ENCODE measurements at regions not wholly inside any gene's neighbourhood (a gene's known extent, or its start where the extent isn't known, plus 50 kb on each side); places are given as distances from the start of the nearest gene placed in this dataset.

DNA sequence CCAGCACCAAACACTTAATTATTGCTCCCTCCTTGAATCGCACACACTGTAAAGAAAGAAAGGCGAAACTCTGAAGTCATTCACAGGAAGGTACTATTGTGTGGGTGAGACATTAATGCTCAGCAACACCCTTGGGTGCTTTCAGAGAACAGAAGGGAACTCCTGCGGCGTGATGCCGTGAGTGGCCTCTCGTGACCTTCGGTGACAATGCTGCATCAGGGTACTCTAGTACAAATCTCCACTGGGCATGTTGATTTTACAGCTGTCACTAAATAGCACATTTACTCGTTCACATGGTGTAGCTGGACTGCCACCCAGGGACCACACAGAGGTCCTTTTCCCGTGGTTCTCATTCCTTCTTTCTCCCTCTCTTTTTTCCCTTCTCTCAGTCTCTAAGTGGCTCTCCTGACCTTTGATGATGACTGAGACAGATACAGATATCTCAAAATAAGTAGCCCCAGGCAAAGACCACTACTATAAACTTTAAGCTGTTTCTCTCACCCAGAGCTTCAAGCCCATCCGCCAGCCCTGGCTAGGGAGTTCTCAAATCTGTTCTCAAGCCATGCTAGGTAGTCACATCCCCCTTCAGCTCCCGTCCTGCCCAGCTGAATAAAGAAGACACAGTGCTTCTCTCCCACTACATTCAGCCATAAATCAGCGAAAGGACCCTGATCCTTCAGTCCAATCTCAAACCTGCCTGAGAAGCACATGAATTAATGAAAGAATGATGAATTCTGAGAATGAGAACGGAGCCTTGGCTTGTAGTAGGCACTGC, 223.4 kb upstream of the FMN2 start:
- no peak for TF ChIP-seq EZH2phosphoT487 (IDR thresholded peaks at IDR 0.05)
- TF ChIP-seq, protein P1, sequence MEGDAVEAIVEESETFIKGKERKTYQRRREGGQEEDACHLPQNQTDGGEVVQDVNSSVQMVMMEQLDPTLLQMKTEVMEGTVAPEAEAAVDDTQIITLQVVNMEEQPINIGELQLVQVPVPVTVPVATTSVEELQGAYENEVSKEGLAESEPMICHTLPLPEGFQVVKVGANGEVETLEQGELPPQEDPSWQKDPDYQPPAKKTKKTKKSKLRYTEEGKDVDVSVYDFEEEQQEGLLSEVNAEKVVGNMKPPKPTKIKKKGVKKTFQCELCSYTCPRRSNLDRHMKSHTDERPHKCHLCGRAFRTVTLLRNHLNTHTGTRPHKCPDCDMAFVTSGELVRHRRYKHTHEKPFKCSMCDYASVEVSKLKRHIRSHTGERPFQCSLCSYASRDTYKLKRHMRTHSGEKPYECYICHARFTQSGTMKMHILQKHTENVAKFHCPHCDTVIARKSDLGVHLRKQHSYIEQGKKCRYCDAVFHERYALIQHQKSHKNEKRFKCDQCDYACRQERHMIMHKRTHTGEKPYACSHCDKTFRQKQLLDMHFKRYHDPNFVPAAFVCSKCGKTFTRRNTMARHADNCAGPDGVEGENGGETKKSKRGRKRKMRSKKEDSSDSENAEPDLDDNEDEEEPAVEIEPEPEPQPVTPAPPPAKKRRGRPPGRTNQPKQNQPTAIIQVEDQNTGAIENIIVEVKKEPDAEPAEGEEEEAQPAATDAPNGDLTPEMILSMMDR (IDR thresholded peaks at IDR 0.05), result no peak
